ENCODE measurements at regions not wholly inside any gene's neighbourhood (a gene's known extent, or its start where the extent isn't known, plus 50 kb on each side); places are given as distances from the start of the nearest gene placed in this dataset.

- H3K27me3 ChIP-seq (ENCODE audit: control insufficient read depth, insufficient read depth, low read length) = no peaks in the 10 kb centered on the region
- H3K4me1 ChIP-seq (ENCODE audit: control insufficient read depth, extremely low read depth, insufficient read depth, low read length) = no peaks in the 10 kb centered on the region
- no peaks in the 10 kb centered on the region for H3K79me2 ChIP-seq (ENCODE audit: control insufficient read depth, insufficient read depth, low read length)
- no peaks in the 10 kb centered on the region for H4K20me1 ChIP-seq (ENCODE audit: control insufficient read depth, extremely low read depth, insufficient read depth, low read length)
- H3K36me3 ChIP-seq (ENCODE audit: control insufficient read depth, insufficient read depth, low read length) = no peaks in the 10 kb centered on the region
- no peak overlapping the region for H3K4me2 ChIP-seq (ENCODE audit: extremely low read depth, insufficient read depth, low read length)
- H2AFZ ChIP-seq (ENCODE audit: low read length) = no peak overlapping the region
- TF ChIP-seq EZH2 (IDR thresholded peaks at IDR 0.05; ENCODE audit: low read length, missing control alignments) (no peak), CTCF (conservative IDR thresholded peaks at IDR 0.05 in 1 of 2, IDR thresholded peaks at IDR 0.05 in 1 of 2; ENCODE audit: low read depth in 1 of 2, low read length in 2 of 2) (no peak)
- no peak overlapping the region for H3K27ac ChIP-seq (ENCODE audit: insufficient read depth, low read length)
- no peaks in the 10 kb centered on the region for H3K9me3 ChIP-seq (ENCODE audit: control insufficient read depth, insufficient read depth, low read depth, low read length)
- peak in 1 of 2 donors; percentile 12 for DNase-seq (ENCODE audit: low read depth in 2 of 2)
- no peak overlapping the region for H3K9ac ChIP-seq (ENCODE audit: insufficient read depth, low read length)
- no peak overlapping the region for H3K4me3 ChIP-seq (replicated peaks in 1 of 4; ENCODE audit: control extremely low read depth in 1 of 4, insufficient read depth in 1 of 4, low read depth in 3 of 4, low read length in 4 of 4)
Observed at GRCh38 chr3:115553796-115554486, 69.4 kb upstream of the GAP43 start.

DNA sequence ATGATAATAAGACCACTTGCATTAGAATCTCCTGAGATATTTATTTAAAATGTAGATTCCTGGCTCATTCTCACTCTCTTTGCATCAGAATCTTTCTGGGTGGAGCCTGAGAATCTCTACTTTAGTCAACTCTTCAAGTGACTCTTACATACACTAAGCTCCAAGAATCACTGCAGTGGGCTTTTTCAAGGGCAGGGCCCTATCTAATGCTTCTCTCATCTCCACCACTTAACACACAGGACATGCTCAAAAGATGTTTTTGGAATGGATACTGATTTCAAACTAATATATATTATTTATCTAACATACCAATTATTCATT, 68.9 kb upstream of the GAP43 start:
- H3K4me3 ChIP-seq (replicated peaks in 1 of 4; ENCODE audit: control extremely low read depth in 1 of 4, insufficient read depth in 1 of 4, low read depth in 3 of 4, low read length in 4 of 4) = no peak overlapping the region
- no peaks in the 10 kb centered on the region for H3K9me3 ChIP-seq (ENCODE audit: control insufficient read depth, insufficient read depth, low read depth, low read length)
- no peak overlapping the region for H3K4me2 ChIP-seq (ENCODE audit: extremely low read depth, insufficient read depth, low read length)
- H3K27me3 ChIP-seq (ENCODE audit: control insufficient read depth, insufficient read depth, low read length) = no peaks in the 10 kb centered on the region
- no peak for DNase-seq (ENCODE audit: low read depth in 2 of 2)
- TF ChIP-seq CTCF (conservative IDR thresholded peaks at IDR 0.05 in 1 of 2, IDR thresholded peaks at IDR 0.05 in 1 of 2; ENCODE audit: low read depth in 1 of 2, low read length in 2 of 2) (no peak), EZH2 (IDR thresholded peaks at IDR 0.05; ENCODE audit: low read length, missing control alignments) (no peak)
- H3K27ac ChIP-seq (ENCODE audit: insufficient read depth, low read length) = no peak overlapping the region
- no peak overlapping the region for H2AFZ ChIP-seq (ENCODE audit: low read length)
- no peak overlapping the region for H3K9ac ChIP-seq (ENCODE audit: insufficient read depth, low read length)
- no peaks in the 10 kb centered on the region for H3K4me1 ChIP-seq (ENCODE audit: control insufficient read depth, extremely low read depth, insufficient read depth, low read length)
- no peaks in the 10 kb centered on the region for H4K20me1 ChIP-seq (ENCODE audit: control insufficient read depth, extremely low read depth, insufficient read depth, low read length)
- H3K36me3 ChIP-seq (ENCODE audit: control insufficient read depth, insufficient read depth, low read length) = no peaks in the 10 kb centered on the region
- H3K79me2 ChIP-seq (ENCODE audit: control insufficient read depth, insufficient read depth, low read length) = no peaks in the 10 kb centered on the region

DNA sequence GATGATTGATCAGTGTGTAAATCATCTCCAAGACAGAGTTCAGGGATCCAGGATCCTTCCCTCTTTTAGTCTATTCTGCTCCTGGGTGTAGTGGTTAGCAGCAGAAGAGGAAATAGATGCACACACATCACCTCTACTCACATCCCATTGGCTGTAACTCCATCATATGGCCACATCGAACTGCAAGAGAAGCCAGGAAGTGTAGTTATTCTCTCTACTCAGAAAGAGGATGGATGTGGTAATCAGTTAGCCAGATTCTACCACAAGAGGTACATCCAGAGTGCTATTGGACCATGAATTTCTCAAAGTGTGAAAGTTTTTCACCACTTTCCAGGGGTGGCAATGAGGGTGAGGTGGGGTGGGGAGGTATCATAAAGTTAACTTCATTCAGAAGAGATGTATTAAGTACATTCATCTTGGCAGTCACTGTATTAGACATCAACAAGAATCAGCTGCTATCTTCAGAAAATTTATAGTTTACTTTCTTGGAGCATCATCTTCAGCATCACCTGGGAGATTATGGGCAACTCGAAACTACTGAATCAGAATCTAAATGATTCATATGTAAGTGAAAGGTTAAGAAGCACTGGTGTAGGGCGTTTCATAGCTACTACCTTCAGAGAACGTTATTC, 60.6 kb upstream of the GAP43 start:
- no peak overlapping the region for H3K27ac ChIP-seq (ENCODE audit: insufficient read depth, low read length)
- no peak overlapping the region for H3K4me2 ChIP-seq (ENCODE audit: extremely low read depth, insufficient read depth, low read length)
- H3K4me3 ChIP-seq (replicated peaks in 1 of 4; ENCODE audit: control extremely low read depth in 1 of 4, insufficient read depth in 1 of 4, low read depth in 3 of 4, low read length in 4 of 4) = no peak overlapping the region
- H2AFZ ChIP-seq (ENCODE audit: low read length) = no peak overlapping the region
- H3K36me3 ChIP-seq (ENCODE audit: control insufficient read depth, insufficient read depth, low read length) = no peaks in the 10 kb centered on the region
- no peak for DNase-seq (ENCODE audit: low read depth in 2 of 2)
- no peaks in the 10 kb centered on the region for H3K79me2 ChIP-seq (ENCODE audit: control insufficient read depth, insufficient read depth, low read length)
- peaks cover 3% of the 10 kb centered on the region for H3K27me3 ChIP-seq (ENCODE audit: control insufficient read depth, insufficient read depth, low read length)
- H3K4me1 ChIP-seq (ENCODE audit: control insufficient read depth, extremely low read depth, insufficient read depth, low read length) = no peaks in the 10 kb centered on the region
- H3K9ac ChIP-seq (ENCODE audit: insufficient read depth, low read length) = no peak overlapping the region
- H4K20me1 ChIP-seq (ENCODE audit: control insufficient read depth, extremely low read depth, insufficient read depth, low read length) = no peaks in the 10 kb centered on the region
- no peaks in the 10 kb centered on the region for H3K9me3 ChIP-seq (ENCODE audit: control insufficient read depth, insufficient read depth, low read depth, low read length)
- no peak for TF ChIP-seq CTCF (conservative IDR thresholded peaks at IDR 0.05 in 1 of 2, IDR thresholded peaks at IDR 0.05 in 1 of 2; ENCODE audit: low read depth in 1 of 2, low read length in 2 of 2)
- TF ChIP-seq EZH2 (IDR thresholded peaks at IDR 0.05; ENCODE audit: low read length, missing control alignments) = no peak
